Colonic mucosa (tissue), 4 donors: ENCODE measurements at regions not wholly inside any gene's neighbourhood (a gene's known extent, or its start where the extent isn't known, plus 50 kb on each side); places are given as distances from the start of the nearest gene placed in this dataset.

Experiments
- DNase-seq: peaks from one replicate; pipeline ENCODE4 v3.0.0-alpha.2; 2020
- H3K27ac ChIP-seq: fragments of 200-600 bp; one replicate; pipeline ENCODE4 v1.8.0; 2021
- H3K27me3 ChIP-seq: fragments of 200-600 bp; one replicate; pipeline ENCODE4 v1.8.0; 2021
- H3K36me3 ChIP-seq: fragments of 200-600 bp; one replicate; pipeline ENCODE4 v1.8.0; 2021
- H3K4me1 ChIP-seq: fragments of 200-600 bp; one replicate; pipeline ENCODE4 v1.8.0; 2021; ENCODE audit warnings: mild to moderate bottlenecking
- H3K4me3 ChIP-seq: fragments of 200-600 bp; one replicate; pipeline ENCODE4 v1.8.0; 2021
- H3K9ac ChIP-seq, 2 donors: one replicate each; pipeline ENCODE4 v1.7.0; 2013; ENCODE audit warnings: control low read depth in 2 of 2, low read depth in 2 of 2, low read length in 2 of 2
- H3K9me3 ChIP-seq: fragments of 200-600 bp; one replicate; pipeline ENCODE4 v1.8.0; 2021
- CTCF ChIP-seq: fragments of 200-600 bp; IDR thresholded peaks from one replicate; pipeline ENCODE4 v1.8.0; 2022; ENCODE audit warnings: antibody characterized with exemption, mild to moderate bottlenecking
- intact Hi-C: fragments of 100-400 bp; cut with DNase I; formaldehyde crosslinking; loops from one replicate; pipeline ENCODE4 v1.14.1; 2022
- donor health status: healthy.
- donor health status: DM: no; HTN: no; CAD: no.
- donor health status: DM: no; HTN: no; CAD: no.

- H3K36me3 ChIP-seq: no peaks in the 10 kb centered on the region
- no peaks in the 10 kb centered on the region for H3K27me3 ChIP-seq
- no peak for TF ChIP-seq CTCF
- intact Hi-C loops: no loop called here
- no peak for DNase-seq
- no peak overlapping the region for H3K4me3 ChIP-seq
- H3K4me1 ChIP-seq: peaks cover 5% of the 10 kb centered on the region
- H3K27ac ChIP-seq: no peak overlapping the region
- H3K9ac ChIP-seq: no peak overlapping the region
- H3K9me3 ChIP-seq: no peaks in the 10 kb centered on the region
Observed at GRCh38 chr2:147632198-147632597, 212.6 kb upstream of the ACVR2A start.

GRCh38 chr2:147631294-147631693 lies 213.5 kb upstream of the ACVR2A start:
- Histone ChIP-seq H3K9me3 (no peaks in the 10 kb centered on the region), H3K27me3 (no peaks in the 10 kb centered on the region), H3K27ac (peak overlapping the region; percentile 4), H3K36me3 (no peaks in the 10 kb centered on the region), H3K4me1 (peaks cover under 1% of the 10 kb centered on the region), H3K4me3 (no peak overlapping the region), H3K9ac (no peak overlapping the region)
- intact Hi-C loops: no loop called here
- no peak for TF ChIP-seq CTCF
- peak; percentile 42 for DNase-seq

GRCh38 chr2:147630585-147630984 lies 214.2 kb upstream of the ACVR2A start:
- Histone ChIP-seq H3K4me3 (no peak overlapping the region), H3K9ac (no peak overlapping the region), H3K27me3 (no peaks in the 10 kb centered on the region), H3K36me3 (no peaks in the 10 kb centered on the region), H3K9me3 (no peaks in the 10 kb centered on the region), H3K27ac (peak overlapping the region; percentile 4), H3K4me1 (no peaks in the 10 kb centered on the region)
- DNase-seq: peak; percentile 30
- no peak for TF ChIP-seq CTCF
- intact Hi-C loops: no loop called here

GRCh38 chr2:147628971-147629421 lies 215.8 kb upstream of the ACVR2A start:
- DNase-seq: no peak
- H3K9ac ChIP-seq: no peak overlapping the region
- H3K36me3 ChIP-seq: no peaks in the 10 kb centered on the region
- H3K4me1 ChIP-seq: no peaks in the 10 kb centered on the region
- no peak overlapping the region for H3K4me3 ChIP-seq
- no peak overlapping the region for H3K27ac ChIP-seq
- no peaks in the 10 kb centered on the region for H3K27me3 ChIP-seq
- no peak for TF ChIP-seq CTCF
- H3K9me3 ChIP-seq: no peaks in the 10 kb centered on the region
- intact Hi-C loops: no loop called here

- no peaks in the 10 kb centered on the region for H3K9me3 ChIP-seq
- no peaks in the 10 kb centered on the region for H3K36me3 ChIP-seq
- H3K27me3 ChIP-seq: no peaks in the 10 kb centered on the region
- TF ChIP-seq CTCF: no peak
- intact Hi-C loops: no loop called here
- H3K27ac ChIP-seq: no peak overlapping the region
- H3K4me1 ChIP-seq: no peaks in the 10 kb centered on the region
- DNase-seq: no peak
- no peak overlapping the region for H3K9ac ChIP-seq
- H3K4me3 ChIP-seq: no peak overlapping the region
Observed at GRCh38 chr2:147623328-147623727, 221.5 kb upstream of the ACVR2A start.
